ENCODE measurements at regions not wholly inside any gene's neighbourhood (a gene's known extent, or its start where the extent isn't known, plus 50 kb on each side); places are given as distances from the start of the nearest gene placed in this dataset.

- no peaks in the 10 kb centered on the region for H3K9me3 Mint-ChIP-seq
- no peak overlapping the region for H3K27ac Mint-ChIP-seq
- TF ChIP-seq, protein P1, sequence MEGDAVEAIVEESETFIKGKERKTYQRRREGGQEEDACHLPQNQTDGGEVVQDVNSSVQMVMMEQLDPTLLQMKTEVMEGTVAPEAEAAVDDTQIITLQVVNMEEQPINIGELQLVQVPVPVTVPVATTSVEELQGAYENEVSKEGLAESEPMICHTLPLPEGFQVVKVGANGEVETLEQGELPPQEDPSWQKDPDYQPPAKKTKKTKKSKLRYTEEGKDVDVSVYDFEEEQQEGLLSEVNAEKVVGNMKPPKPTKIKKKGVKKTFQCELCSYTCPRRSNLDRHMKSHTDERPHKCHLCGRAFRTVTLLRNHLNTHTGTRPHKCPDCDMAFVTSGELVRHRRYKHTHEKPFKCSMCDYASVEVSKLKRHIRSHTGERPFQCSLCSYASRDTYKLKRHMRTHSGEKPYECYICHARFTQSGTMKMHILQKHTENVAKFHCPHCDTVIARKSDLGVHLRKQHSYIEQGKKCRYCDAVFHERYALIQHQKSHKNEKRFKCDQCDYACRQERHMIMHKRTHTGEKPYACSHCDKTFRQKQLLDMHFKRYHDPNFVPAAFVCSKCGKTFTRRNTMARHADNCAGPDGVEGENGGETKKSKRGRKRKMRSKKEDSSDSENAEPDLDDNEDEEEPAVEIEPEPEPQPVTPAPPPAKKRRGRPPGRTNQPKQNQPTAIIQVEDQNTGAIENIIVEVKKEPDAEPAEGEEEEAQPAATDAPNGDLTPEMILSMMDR (conservative IDR thresholded peaks at IDR 0.05): no peak
- H3K4me3 Mint-ChIP-seq: no peak overlapping the region
- peaks cover 3% of the 10 kb centered on the region for H3K4me1 Mint-ChIP-seq (ENCODE audit: unreplicated experiment)
- no peaks in the 10 kb centered on the region for H3K27me3 Mint-ChIP-seq
- no peaks in the 10 kb centered on the region for H3K36me3 Mint-ChIP-seq
- no peak for DNase-seq (ENCODE audit: extremely low spot score, unreplicated experiment)
Observed at GRCh38 chr14:71175491-71175890, 268.2 kb downstream of the PCNX1 start.

GRCh38 chr14:71179066-71179465 is 271.8 kb downstream of the PCNX1 start:
- Mint-ChIP-seq H3K9me3 (no peaks in the 10 kb centered on the region), H3K4me1 (ENCODE audit: unreplicated experiment) (peaks cover 3% of the 10 kb centered on the region), H3K4me3 (no peak overlapping the region)

DNA sequence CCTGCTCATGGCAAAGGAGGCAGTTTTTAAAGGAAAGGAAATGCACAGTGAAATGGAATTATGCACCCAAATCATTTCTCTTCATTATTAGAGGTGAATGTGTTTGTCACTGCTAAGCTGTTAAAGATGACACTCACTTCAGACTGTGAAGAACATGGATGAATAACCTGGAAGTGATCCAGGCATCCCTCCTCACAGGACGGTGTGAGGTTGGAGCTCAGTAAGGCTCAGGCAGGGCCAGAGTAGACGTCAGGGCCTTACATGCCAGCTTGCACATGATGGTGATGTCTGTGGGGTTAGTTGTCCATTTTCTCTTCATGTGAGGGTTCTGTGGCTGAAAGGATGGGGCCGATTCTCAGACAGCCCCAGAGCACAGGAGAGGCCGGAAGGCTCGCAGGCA is 273.1 kb downstream of the PCNX1 start:
- Mint-ChIP-seq H3K36me3 (no peaks in the 10 kb centered on the region), H3K27me3 (no peaks in the 10 kb centered on the region), H3K9me3 (no peaks in the 10 kb centered on the region), H3K27ac (no peak overlapping the region), H3K4me3 (no peak overlapping the region), H3K4me1 (ENCODE audit: unreplicated experiment) (peaks cover 3% of the 10 kb centered on the region)
- TF ChIP-seq, protein P1 (conservative IDR thresholded peaks at IDR 0.05): no peak
- no peak for DNase-seq (ENCODE audit: extremely low spot score, unreplicated experiment)

More at GRCh38 chr14:71179066-71179465, 271.8 kb downstream of the PCNX1 start:
- Mint-ChIP-seq H3K27me3 (no peaks in the 10 kb centered on the region), H3K27ac (no peak overlapping the region), H3K36me3 (no peaks in the 10 kb centered on the region)
- DNase-seq (ENCODE audit: extremely low spot score, unreplicated experiment): no peak
- TF ChIP-seq, protein P1 (conservative IDR thresholded peaks at IDR 0.05): no peak

GRCh38 chr14:71181215-71182003 is 274.1 kb downstream of the PCNX1 start:
- DNase-seq (ENCODE audit: extremely low spot score, unreplicated experiment): no peak
- Mint-ChIP-seq H3K9me3 (peaks cover 1% of the 10 kb centered on the region), H3K27ac (no peak overlapping the region), H3K4me1 (ENCODE audit: unreplicated experiment) (peaks cover under 1% of the 10 kb centered on the region), H3K36me3 (no peaks in the 10 kb centered on the region), H3K4me3 (no peak overlapping the region), H3K27me3 (peaks cover under 1% of the 10 kb centered on the region)
- TF ChIP-seq, protein P1 (conservative IDR thresholded peaks at IDR 0.05): no peak

DNA sequence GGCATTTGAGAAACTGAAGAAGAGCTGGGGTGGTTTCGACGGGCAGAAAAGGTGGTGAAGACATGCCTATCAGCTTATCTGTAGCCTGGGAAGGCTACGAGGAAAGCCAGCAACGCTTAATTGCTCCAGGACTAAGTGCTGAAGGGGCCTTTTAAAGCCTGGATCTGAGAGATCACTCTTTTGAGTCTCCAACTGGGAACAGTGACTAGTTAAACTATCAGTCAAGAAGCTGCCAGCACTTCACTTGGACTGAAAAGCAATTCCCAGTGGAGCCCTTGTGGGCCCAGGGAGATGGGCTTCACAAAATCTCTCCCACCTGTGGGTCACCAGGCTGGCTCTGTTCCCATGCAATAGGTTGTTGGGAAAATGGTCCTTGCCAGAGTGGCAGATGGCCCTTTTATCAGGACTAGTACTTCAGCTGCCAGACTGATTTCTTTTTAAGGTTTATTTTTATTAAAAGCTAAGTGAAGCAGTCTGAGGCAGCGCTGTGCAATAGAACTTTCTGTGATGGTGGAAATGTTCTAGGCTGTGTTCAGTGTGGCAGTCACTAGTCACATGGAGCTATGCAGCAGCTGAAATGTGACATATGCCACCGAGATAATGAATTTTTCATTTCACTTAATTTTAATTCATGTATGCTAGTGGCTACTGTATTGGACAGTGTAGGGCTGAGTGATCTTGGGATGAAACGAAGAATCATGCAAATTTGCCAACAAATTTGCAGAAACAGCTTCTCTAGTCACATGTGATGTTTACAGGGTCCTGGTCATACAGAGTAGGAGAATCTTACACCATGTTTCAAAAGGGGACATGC is 276.8 kb downstream of the PCNX1 start:
- TF ChIP-seq, protein P1 (conservative IDR thresholded peaks at IDR 0.05): no peak
- Mint-ChIP-seq H3K4me1 (ENCODE audit: unreplicated experiment) (no peaks in the 10 kb centered on the region), H3K9me3 (peaks cover 4% of the 10 kb centered on the region), H3K36me3 (no peaks in the 10 kb centered on the region), H3K27ac (no peak overlapping the region), H3K4me3 (no peak overlapping the region), H3K27me3 (peaks cover 3% of the 10 kb centered on the region)
- DNase-seq (ENCODE audit: extremely low spot score, unreplicated experiment): no peak

All from type B pancreatic cell (in vitro differentiated cells).